ENCODE measurements at regions not wholly inside any gene's neighbourhood (a gene's known extent, or its start where the extent isn't known, plus 50 kb on each side); places are given as distances from the start of the nearest gene placed in this dataset.

DNA sequence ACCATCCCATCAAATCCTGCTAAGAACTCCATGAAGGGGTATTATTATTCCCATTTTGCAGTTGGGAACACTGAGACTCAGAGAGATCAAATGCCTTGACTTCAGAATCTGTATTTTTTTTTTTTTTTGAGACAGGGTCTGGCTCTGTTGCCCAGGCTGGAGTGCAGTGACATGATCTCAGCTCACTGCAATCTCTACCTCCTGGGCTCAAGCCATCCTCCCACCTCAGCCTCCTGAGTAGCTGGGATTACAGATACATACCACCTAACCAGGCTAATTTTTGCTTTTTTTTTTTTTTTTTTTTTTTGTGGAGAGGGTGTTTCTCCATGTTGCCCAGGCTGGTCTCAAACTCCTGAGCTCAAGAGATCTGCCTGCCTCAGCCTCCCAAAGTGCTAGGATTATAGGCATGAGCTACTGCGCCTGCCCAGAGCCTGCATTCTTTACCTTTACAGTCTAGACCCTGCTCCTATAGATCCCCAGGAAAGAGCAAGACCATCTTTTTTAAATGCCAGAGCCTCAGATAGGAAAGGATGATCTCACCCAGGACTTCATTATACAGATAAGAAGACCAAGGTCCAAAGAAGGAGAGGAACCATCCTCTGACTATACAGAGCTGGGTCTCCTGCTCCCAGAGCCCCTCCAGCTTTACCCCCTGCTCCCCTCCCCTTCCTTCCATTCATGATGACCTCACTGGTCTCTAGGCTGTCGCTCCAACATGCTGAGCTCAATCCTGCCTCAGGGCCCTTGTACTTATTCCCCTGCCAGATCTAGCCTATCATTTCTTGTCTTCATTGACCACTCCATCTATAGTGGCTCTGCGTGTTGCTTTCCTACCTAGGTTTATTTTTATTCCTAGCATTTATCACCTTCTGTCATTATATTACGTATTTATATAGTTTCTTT, 138.6 kb downstream of the CEBPB start:
- Histone ChIP-seq H3K27ac (ENCODE audit: low read depth in 2 of 2, low read length in 2 of 2) (no peak overlapping the region), H3K9ac (ENCODE audit: low read length in 3 of 3) (no peak overlapping the region), H3K4me3 (ENCODE audit: low read length in 3 of 3) (no peak overlapping the region), H3K9me3 (ENCODE audit: control insufficient read depth in 2 of 3, insufficient read depth in 1 of 3, low read length in 3 of 3) (no peaks in the 10 kb centered on the region), H3K27me3 (ENCODE audit: control insufficient read depth, insufficient read depth, low read length) (no peaks in the 10 kb centered on the region), H3K36me3 (ENCODE audit: control insufficient read depth in 2 of 3, insufficient read depth in 3 of 3, low read length in 3 of 3) (no peaks in the 10 kb centered on the region), H3K4me1 (ENCODE audit: control insufficient read depth in 2 of 3, insufficient read depth in 2 of 3, low read depth in 1 of 3, low read length in 3 of 3) (peaks cover 0 to 2% (median 0%) of the 10 kb centered on the region in 3 donors)
- TF ChIP-seq, protein P1, sequence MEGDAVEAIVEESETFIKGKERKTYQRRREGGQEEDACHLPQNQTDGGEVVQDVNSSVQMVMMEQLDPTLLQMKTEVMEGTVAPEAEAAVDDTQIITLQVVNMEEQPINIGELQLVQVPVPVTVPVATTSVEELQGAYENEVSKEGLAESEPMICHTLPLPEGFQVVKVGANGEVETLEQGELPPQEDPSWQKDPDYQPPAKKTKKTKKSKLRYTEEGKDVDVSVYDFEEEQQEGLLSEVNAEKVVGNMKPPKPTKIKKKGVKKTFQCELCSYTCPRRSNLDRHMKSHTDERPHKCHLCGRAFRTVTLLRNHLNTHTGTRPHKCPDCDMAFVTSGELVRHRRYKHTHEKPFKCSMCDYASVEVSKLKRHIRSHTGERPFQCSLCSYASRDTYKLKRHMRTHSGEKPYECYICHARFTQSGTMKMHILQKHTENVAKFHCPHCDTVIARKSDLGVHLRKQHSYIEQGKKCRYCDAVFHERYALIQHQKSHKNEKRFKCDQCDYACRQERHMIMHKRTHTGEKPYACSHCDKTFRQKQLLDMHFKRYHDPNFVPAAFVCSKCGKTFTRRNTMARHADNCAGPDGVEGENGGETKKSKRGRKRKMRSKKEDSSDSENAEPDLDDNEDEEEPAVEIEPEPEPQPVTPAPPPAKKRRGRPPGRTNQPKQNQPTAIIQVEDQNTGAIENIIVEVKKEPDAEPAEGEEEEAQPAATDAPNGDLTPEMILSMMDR (IDR thresholded peaks at IDR 0.05; ENCODE audit: borderline replicate concordance, extremely low read depth, insufficient read depth): no peak
- intact Hi-C loops (cut with DNase I): no loop called here
- DNase-seq (no peak), FAIRE-seq (no peak)

DNA sequence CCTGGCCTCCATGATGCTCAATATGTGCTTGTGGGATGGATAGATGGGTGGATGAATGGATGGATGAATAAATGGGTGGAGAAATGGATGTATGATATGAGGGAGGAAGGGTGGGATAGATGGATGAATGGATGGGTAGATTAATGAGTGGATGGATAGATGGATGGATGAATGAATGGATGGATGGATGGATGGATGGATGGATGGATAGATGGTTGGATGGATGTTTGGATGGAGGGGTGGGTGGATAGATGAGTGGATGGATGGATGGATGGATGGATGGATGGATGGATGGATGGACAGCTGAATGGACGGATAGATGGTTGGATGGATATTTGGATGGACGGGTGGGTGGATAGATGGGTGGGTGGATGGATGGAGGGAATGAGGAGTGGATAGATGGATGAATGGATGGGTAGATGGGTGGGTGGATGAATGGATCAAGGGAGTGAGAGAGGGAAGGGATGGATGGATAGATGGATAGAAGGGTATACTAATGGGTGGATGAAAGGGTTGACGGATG, 139.4 kb downstream of the CEBPB start:
- intact Hi-C loops (cut with DNase I): no loop called here
- no peak for FAIRE-seq

DNA sequence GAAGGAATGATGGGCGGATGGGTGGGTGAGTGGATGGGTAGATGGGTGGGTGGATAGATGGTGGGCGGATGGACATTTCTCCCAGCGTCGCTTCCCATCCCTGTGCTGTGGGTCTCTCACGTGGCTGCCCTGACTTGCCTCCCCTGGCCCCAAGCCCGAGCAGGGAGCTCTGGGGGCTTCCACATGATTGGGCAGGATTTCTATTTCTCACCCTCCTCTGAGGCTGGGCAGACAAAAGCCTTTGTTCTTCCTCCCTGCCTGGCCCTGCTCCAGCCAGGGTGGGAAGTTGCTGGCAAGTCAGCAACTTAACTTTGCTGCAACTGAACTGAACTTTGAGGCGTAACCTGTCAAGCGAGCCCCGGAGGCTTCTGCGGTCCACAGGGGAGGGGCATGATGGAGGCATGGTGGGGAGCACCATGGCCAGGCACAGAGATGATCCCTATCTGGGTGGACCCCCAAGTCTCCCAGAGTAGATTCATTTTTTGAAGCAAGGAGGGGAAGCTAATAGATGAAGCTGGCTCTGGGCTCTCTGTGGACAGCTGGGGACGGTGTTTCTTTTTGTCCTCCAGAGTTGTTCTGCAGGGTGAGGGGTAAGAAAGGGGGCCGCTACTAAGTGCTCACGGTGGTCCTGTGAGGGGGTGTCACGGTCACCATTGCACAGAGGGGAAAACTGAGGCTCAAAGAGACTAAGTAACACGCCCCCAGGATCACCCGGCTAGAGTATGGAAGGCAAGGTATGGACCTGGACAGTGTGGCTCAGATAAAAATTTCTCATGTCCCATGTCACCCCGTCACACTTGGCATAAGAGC, 140.1 kb downstream of the CEBPB start:
- Histone ChIP-seq H3K4me3 (ENCODE audit: low read length in 3 of 3) (no peak overlapping the region), H3K4me1 (ENCODE audit: control insufficient read depth in 2 of 3, insufficient read depth in 2 of 3, low read depth in 1 of 3, low read length in 3 of 3) (peaks cover 0 to 2% (median 0%) of the 10 kb centered on the region in 3 donors), H3K9ac (ENCODE audit: low read length in 3 of 3) (no peak overlapping the region), H3K27me3 (ENCODE audit: control insufficient read depth, insufficient read depth, low read length) (no peaks in the 10 kb centered on the region), H3K27ac (ENCODE audit: low read depth in 2 of 2, low read length in 2 of 2) (no peak overlapping the region), H3K9me3 (ENCODE audit: control insufficient read depth in 2 of 3, insufficient read depth in 1 of 3, low read length in 3 of 3) (no peaks in the 10 kb centered on the region), H3K36me3 (ENCODE audit: control insufficient read depth in 2 of 3, insufficient read depth in 3 of 3, low read length in 3 of 3) (no peaks in the 10 kb centered on the region)
- intact Hi-C loops (cut with DNase I): no loop called here
- FAIRE-seq (no peak), DNase-seq (peak in 1 of 5 donors; percentile 65)
- TF ChIP-seq, protein P1 (IDR thresholded peaks at IDR 0.05; ENCODE audit: borderline replicate concordance, extremely low read depth, insufficient read depth): no peak

More for the DNA sequence above, 139.4 kb downstream of the CEBPB start:
- Histone ChIP-seq H3K9ac (ENCODE audit: low read length in 3 of 3) (no peak overlapping the region), H3K9me3 (ENCODE audit: control insufficient read depth in 2 of 3, insufficient read depth in 1 of 3, low read length in 3 of 3) (no peaks in the 10 kb centered on the region), H3K36me3 (ENCODE audit: control insufficient read depth in 2 of 3, insufficient read depth in 3 of 3, low read length in 3 of 3) (no peaks in the 10 kb centered on the region), H3K27ac (ENCODE audit: low read depth in 2 of 2, low read length in 2 of 2) (no peak overlapping the region), H3K4me1 (ENCODE audit: control insufficient read depth in 2 of 3, insufficient read depth in 2 of 3, low read depth in 1 of 3, low read length in 3 of 3) (peaks cover 0 to 2% (median 0%) of the 10 kb centered on the region in 3 donors), H3K4me3 (ENCODE audit: low read length in 3 of 3) (no peak overlapping the region), H3K27me3 (ENCODE audit: control insufficient read depth, insufficient read depth, low read length) (no peaks in the 10 kb centered on the region)
- DNase-seq: no peak
- TF ChIP-seq, protein P1 (IDR thresholded peaks at IDR 0.05; ENCODE audit: borderline replicate concordance, extremely low read depth, insufficient read depth): no peak

Measured in kidney (tissue), 13 donors.